Erythroblast (primary cell): ENCODE measurements at regions not wholly inside any gene's neighbourhood (a gene's known extent, or its start where the extent isn't known, plus 50 kb on each side); places are given as distances from the start of the nearest gene placed in this dataset.

Source experiments
- GATA1 ChIP-seq: IDR thresholded peaks from 2 replicates; pipeline ENCODE4 v1.6.1; 2011; ENCODE audit warnings: low read depth, mild to moderate bottlenecking, control low read depth, low read length, moderate library complexity
- POLR2A ChIP-seq: IDR thresholded peaks from 2 replicates; pipeline ENCODE4 v1.6.1; 2011; ENCODE audit warnings: mild to moderate bottlenecking, low read length

DNA sequence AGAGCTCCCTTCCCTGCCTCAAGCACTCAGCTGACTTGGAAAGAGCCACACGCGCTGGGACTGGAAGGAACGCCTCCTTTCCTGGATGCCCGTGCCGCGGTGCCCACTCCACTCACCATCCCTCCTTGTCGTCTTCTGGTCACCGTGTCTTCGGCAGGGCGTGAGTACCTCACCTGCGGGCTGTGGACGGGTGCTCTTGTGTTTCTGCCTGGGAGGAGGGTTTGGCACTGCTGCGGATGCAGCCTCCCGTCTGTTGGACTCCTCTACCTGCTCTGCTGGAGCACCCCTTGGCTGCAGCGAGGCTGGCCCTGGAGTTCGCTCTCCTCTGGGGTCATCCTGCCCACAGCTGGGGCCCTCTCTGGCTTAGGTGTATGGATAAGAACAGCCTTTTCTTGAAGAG lies 612.7 kb downstream of the BRD1 start:
- TF ChIP-seq POLR2A (no peak), GATA1 (no peak)
